AG20443 (cell line): ENCODE measurements at regions not wholly inside any gene's neighbourhood (a gene's known extent, or its start where the extent isn't known, plus 50 kb on each side); places are given as distances from the start of the nearest gene placed in this dataset.
"Not testable (repeated sequence)": the region's sequence is repeated elsewhere in the genome, so short reads cannot be mapped to it uniquely, and the experiment has no call there.

Experiments used
- DNase-seq: peaks from one replicate; pipeline ENCODE4 v3.0.0; 2012; ENCODE audit warnings: low spot score, mixed read lengths

DNA sequence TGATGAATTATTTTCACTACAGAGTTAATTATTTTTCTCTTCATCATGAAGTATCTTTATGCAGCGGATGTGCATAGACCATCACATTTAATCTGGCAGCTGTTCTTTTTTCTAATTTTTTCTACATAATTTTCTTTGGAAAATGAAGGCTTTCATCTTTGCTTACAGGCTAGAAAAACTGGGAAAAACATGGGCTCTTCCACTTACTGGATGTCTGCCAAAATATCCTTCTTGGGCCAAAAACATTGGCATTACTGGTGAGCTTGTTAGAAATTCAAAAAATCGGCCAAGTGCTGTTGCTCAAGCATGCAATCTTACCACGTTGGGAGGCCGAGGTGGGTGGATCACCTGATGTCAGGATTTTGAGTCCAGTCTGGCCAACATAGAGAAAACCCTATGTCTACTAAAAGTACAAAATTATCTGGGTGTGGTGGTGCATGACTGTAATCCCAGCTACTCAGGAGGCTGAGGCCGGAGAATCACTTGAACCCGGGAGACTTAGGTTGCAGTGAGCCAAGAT lies 176.8 kb downstream of the ZNF737 start:
- no peak for DNase-seq

GRCh38 chr19:20385061-20385460 lies 180.5 kb downstream of the ZNF737 start:
- no peak for DNase-seq

GRCh38 chr19:20371911-20372310 lies 193.7 kb downstream of the ZNF737 start:
- DNase-seq: no peak

- not testable (repeated sequence) for DNase-seq
Measured at GRCh38 chr19:20371304-20371703, 194.3 kb downstream of the ZNF737 start.

DNA sequence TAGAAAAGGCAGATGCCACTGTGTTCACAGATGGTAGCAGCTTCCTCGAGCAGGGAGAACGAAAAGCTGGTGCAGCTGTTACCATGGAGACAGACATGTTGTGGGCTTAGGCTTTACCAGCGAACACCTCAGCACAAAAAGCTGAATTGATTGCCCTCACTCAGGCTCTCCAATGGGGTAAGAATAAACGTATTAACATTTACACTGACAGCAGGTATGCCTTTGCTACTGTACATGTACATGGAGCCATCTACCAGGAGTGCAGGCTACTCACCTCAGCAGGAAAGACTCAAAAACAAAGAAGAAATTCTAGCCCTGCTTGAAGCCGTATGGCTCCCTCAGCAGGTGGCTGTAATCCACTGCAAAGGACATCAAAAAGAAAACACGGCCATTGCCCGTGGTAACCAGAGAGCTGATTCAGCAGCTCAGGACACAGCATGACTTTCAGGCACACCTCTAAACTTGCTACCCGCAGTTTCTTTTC lies 197.7 kb downstream of the ZNF737 start:
- DNase-seq: no peak

DNA sequence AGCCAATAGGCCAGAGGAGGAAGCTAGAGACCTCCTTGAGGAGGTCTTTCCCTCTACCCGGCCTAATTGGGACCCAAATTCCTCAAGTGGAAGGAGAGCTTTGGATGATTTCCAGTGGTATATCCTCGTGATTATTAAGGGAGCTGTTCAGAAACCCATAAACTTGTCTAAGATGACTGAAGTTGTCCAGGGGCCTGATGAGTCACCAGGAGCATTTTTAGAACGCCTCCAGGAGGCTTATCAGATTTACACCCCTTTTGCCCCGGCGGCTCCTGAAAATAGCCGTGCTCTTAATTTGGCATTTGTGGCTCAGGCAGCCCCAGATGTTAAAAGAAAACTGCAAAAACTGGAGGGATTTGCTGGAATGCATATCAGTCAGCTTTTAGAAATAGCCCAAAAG lies 198.1 kb downstream of the ZNF486 start:
- DNase-seq: no peak

- DNase-seq: no peak
Measured at GRCh38 chr19:20359933-20360720, 193.1 kb downstream of the ZNF486 start.

GRCh38 chr19:20358841-20359465 lies 191.9 kb downstream of the ZNF486 start:
- DNase-seq: not testable (repeated sequence)

- DNase-seq: no peak
Measured at GRCh38 chr19:20357921-20358320, 190.9 kb downstream of the ZNF486 start.

GRCh38 chr19:20351244-20351643 lies 184.2 kb downstream of the ZNF486 start:
- DNase-seq: no peak

GRCh38 chr19:20349206-20349605 lies 182.2 kb downstream of the ZNF486 start:
- no peak for DNase-seq

DNA sequence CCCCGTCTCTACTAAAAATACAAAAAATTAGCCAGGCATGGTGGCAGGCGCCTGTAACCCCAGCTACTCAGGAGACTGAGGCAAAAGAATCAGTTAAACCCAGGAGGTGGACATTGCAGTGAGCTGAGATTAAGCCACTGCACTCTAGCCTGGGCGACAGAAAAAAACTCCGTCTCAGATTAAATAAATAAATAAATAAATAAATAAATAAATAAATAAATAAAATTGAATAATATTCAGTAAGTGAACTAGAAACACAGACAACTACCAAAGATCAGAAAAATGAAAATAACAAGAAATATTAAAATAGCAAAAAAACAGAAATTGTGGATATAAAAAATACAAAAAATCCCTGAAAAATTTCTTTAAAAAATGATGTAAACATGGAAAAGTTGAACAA lies 172.4 kb downstream of the ZNF486 start:
- DNase-seq: no peak

GRCh38 chr19:20334760-20335159 lies 167.7 kb downstream of the ZNF486 start:
- no peak for DNase-seq

DNA sequence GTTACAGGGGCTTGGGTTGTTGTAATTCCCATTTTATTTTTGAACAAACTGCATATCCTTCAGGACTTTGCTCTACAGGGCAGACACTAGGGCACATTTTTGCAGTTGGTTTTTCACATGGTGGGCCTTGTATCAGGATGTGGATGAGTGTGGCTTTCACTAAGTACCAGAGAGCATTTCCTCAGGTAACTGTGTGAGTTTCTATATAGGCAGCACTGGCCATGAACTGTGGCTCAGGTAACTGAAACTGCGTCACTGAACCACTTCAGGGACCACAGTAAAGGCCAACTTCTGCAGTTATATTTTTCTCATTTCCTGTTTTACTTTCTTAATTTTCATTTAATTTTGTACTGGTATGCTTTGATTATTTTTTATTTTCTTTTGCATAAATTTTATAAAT lies 166.5 kb downstream of the ZNF486 start:
- no peak for DNase-seq

- no peak for DNase-seq
Measured at GRCh38 chr19:20325151-20325550, 158.1 kb downstream of the ZNF486 start.

DNA sequence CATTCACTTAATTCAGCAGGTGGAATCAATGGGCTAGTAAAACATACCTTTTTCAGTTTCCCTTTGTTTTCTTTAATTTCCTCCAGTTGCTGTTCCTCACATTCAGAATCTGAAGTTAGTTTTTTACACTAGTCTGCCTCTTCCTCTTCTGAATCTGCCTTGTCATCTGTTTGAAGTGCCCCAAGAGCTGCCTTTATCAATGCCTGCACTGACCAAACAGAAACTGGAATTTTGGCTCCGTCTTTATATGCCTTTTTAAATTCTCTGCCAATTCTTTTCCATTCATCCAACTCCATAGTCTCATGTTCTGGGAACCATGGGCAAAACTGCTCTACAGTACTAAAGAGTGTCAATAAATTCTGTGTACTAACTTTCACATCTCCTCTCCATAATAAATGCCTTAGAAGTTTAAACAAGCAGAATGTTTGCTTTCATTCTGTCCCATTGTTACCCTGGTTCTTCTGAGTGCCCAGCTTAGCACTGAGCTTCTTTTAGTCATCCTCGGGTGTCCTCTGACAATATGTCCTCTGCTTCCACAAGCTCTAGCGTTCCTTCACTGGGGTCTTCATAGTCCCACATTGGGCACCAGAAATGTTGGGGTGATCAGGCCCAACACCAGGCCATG lies 154.2 kb downstream of the ZNF486 start:
- DNase-seq: no peak

GRCh38 chr19:20320191-20320590 lies 153.2 kb downstream of the ZNF486 start:
- DNase-seq: no peak

DNA sequence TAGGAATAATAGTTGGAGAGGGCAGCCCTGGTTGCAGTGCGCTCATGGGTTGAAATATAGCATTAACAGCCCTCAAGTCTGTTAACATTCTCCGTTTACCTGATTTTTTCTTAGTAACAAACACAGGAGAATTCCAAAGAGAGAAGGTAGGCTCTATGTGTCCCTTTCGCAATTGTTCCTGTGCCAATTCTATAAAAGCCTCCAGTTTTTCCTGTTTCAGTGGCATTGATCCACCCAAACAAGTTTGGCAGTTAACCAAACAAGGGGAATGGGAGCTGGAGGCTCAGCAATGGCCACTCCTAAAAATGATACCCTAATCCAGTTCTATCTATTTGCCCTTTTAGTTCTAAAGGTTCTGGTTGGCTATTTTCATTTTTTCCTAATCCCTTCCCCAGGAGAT lies 151.6 kb downstream of the ZNF486 start:
- no peak for DNase-seq

DNA sequence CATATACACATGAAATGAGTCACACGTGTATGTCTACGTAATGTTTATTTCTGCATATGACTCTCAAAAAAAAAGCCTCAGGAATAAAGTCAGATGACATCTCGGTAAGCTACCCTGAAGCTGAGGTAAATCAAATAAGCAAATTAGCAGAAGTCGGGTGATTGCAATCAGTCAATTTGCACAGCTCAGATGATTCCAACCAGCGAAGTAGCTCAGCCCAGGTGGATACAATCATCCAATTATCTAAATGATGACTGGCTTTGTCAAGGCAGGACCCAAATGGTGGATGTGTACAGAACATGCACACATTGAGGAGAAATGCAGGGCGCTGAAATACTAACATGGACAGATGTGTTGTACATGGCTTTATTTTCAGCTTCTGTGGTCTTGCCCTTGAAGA lies 148.5 kb downstream of the ZNF486 start:
- no peak for DNase-seq

DNA sequence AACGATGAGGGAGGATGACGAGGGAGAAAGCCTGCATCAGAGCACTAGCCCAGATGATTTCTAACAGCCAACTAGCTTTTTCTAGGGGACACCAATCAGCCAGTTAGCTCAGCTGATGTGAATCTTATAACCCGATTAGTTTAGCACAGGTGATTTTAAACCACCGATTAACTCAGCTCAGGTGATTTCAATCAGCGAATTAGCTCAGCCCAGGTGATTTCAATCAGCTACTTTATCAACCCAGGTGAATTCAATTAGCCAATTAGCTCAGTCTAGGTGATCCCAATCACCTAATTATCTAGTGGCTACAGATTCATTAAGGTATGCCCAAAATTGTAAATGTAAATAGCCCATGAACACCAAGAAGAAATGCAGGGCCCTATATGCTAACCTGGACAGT lies 146.9 kb downstream of the ZNF486 start:
- DNase-seq: no peak

DNA sequence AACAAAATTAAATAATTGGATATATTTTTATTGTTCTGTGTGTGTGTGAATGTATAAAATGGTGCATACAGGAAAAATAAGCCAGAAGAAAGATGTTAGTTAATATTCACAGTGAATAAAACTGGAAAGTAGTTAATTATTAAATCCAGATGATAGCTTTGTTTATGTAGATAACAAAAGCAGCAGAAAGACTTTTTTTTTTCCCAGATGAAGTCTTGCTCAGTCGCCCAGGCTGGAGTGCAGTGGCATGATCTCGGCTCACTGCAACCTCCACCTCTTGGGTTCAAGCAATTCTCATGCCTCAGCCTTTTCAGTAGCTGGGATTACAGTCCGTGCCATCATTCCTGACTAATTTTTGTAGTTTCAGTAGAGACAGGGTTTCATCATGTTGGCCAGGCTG lies 140.1 kb downstream of the ZNF486 start:
- DNase-seq: no peak

- DNase-seq: not testable (repeated sequence)
Measured at GRCh38 chr19:20296314-20296713, 129.3 kb downstream of the ZNF486 start.

DNA sequence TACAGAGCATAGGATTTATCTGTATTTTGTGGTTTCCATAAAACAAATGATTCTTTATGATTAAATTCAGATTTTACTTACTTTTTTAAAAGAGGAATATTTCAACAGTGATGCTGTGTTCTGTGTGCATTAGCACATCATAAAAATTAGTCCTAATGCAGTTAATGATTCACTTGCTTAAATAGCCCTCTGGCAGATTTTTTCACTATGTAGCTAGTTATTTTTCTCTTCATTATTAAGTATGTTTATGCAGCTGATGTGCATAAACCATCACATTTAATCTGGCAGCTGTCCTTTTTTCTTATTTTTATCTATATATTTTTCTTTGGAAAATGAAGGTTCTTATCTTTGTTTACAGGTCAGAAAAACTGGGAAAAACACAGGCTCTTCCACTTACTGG lies 127.2 kb downstream of the ZNF486 start:
- no peak for DNase-seq
